Stimulated activated CD8-positive, alpha-beta memory T cell treated with anti-CD3 and anti-CD28 coated beads, Interleukin-7, amount 100 ng/mL, for 48 hours (primary cell): ENCODE measurements at regions not wholly inside any gene's neighbourhood (a gene's known extent, or its start where the extent isn't known, plus 50 kb on each side); places are given as distances from the start of the nearest gene placed in this dataset.

ENCODE experiments used
- DNase-seq, 2 donors: peaks; one replicate each; pipeline ENCODE4 v3.0.0-alpha.2; 2020; ENCODE audit warnings: low read depth in 1 of 2; ENCODE audit errors: extremely low read depth in 1 of 2

- no peak for DNase-seq
Measured at GRCh38 chr2:554444-554843, 122.8 kb downstream of the TMEM18 start.

GRCh38 chr2:552906-553305 is 124.3 kb downstream of the TMEM18 start:
- no peak for DNase-seq

GRCh38 chr2:551621-552020 is 125.6 kb downstream of the TMEM18 start:
- DNase-seq = no peak

GRCh38 chr2:550860-551567 is 126.2 kb downstream of the TMEM18 start:
- DNase-seq = no peak

- DNase-seq = no peak
Measured at GRCh38 chr2:545711-546650, 131.2 kb downstream of the TMEM18 start.

GRCh38 chr2:545228-545627 is 132.0 kb downstream of the TMEM18 start:
- no peak for DNase-seq

- no peak for DNase-seq
Measured at GRCh38 chr2:538646-539045, 138.6 kb downstream of the TMEM18 start.

- DNase-seq = no peak
Measured at GRCh38 chr2:535222-535621, 142.0 kb downstream of the TMEM18 start.

GRCh38 chr2:529852-530251 is 147.4 kb downstream of the TMEM18 start:
- DNase-seq = no peak

GRCh38 chr2:529424-529823 is 147.8 kb downstream of the TMEM18 start:
- DNase-seq = no peak

GRCh38 chr2:527581-527980 is 149.6 kb downstream of the TMEM18 start:
- no peak for DNase-seq

GRCh38 chr2:526918-527317 is 150.3 kb downstream of the TMEM18 start:
- no peak for DNase-seq

GRCh38 chr2:525611-526010 is 151.6 kb downstream of the TMEM18 start:
- no peak for DNase-seq

- no peak for DNase-seq
Measured at GRCh38 chr2:525021-525420, 152.2 kb downstream of the TMEM18 start.

GRCh38 chr2:524442-524841 is 152.8 kb downstream of the TMEM18 start:
- no peak for DNase-seq

GRCh38 chr2:523698-524270 is 153.4 kb downstream of the TMEM18 start:
- DNase-seq = no peak

GRCh38 chr2:522776-523175 is 154.4 kb downstream of the TMEM18 start:
- DNase-seq = no peak

GRCh38 chr2:521853-522530 is 155.2 kb downstream of the TMEM18 start:
- DNase-seq = no peak

- DNase-seq = no peak
Measured at GRCh38 chr2:520663-521340, 156.4 kb downstream of the TMEM18 start.

- DNase-seq = no peak
Measured at GRCh38 chr2:516944-517343, 160.3 kb downstream of the TMEM18 start.

- no peak for DNase-seq
Measured at GRCh38 chr2:516131-516530, 161.1 kb downstream of the TMEM18 start.
